Lung (tissue), 11 donors: ENCODE measurements at regions not wholly inside any gene's neighbourhood (a gene's known extent, or its start where the extent isn't known, plus 50 kb on each side); places are given as distances from the start of the nearest gene placed in this dataset.

Source experiments
- ATAC-seq: fragments of 200-7000 bp; cut with Tn5 transposase; one replicate; pipeline ENCODE4 v1.9.1; 2020; ENCODE audit warnings: moderate number of reproducible peaks; ENCODE audit not compliant: insufficient read depth, low FRiP score
- DNase-seq, 3 donors: peaks; one replicate each; pipeline ENCODE4 v3.0.0-alpha.2; 2013 to 2017
- H3K27ac ChIP-seq, 2 donors: one replicate each; pipeline ENCODE4 v1.5.1; 2013; ENCODE audit warnings: mild to moderate bottlenecking in 2 of 2, moderate library complexity in 2 of 2, control low read depth in 1 of 2, inconsistent platforms in 1 of 2, low read depth in 1 of 2, low read length in 1 of 2
- H3K27me3 ChIP-seq, 3 donors: one replicate each; pipeline ENCODE4 v1.5.1; 2013; ENCODE audit warnings: low read length in 2 of 3; ENCODE audit not compliant: control insufficient read depth in 3 of 3, insufficient read depth in 3 of 3
- H3K36me3 ChIP-seq, 4 donors: one replicate each; pipeline ENCODE4 v1.5.1; 2013; ENCODE audit warnings: low read length in 4 of 4, mild to moderate bottlenecking in 1 of 4, moderate library complexity in 1 of 4; ENCODE audit not compliant: control insufficient read depth in 4 of 4, insufficient read depth in 4 of 4
- H3K4me1 ChIP-seq, 5 donors: one replicate each; pipeline ENCODE4 v1.5.1; 2013; ENCODE audit warnings: low read length in 5 of 5, mild to moderate bottlenecking in 2 of 5, moderate library complexity in 1 of 5; ENCODE audit not compliant: control insufficient read depth in 5 of 5, insufficient read depth in 5 of 5
- H3K4me3 ChIP-seq: one replicate; pipeline ENCODE4 v1.5.1; 2013; ENCODE audit warnings: mild to moderate bottlenecking, control low read depth, moderate library complexity
- H3K9ac ChIP-seq, 2 donors: one replicate each; pipeline ENCODE4 v1.5.1; 2013; ENCODE audit warnings: low read length in 2 of 2, control low read depth in 1 of 2; ENCODE audit not compliant: insufficient read depth in 1 of 2
- H3K9me3 ChIP-seq, 4 donors: one replicate each; pipeline ENCODE4 v1.5.1; 2013; ENCODE audit warnings: low read length in 3 of 4, mild to moderate bottlenecking in 1 of 4, moderate library complexity in 1 of 4; ENCODE audit not compliant: control insufficient read depth in 4 of 4, insufficient read depth in 3 of 4
- WGBS, 2 donors: extraction: QIAGEN DNeasy Blood & Tissue Kit; methylation state at CpG; one replicate each; pipeline ENCODE4 v1.1.7; 2013; 5-methylcytosine and 5-hydroxymethylcytosine counted together
- TF ChIP-seq, protein P1 (sequence below): IDR thresholded peaks from 2 replicates; pipeline ENCODE4 v1.5.1; 2012; ENCODE audit warnings: mild to moderate bottlenecking; ENCODE audit errors: control extremely low read depth, extremely low read depth
- donor health status: control.
- donor health status: control.
- donor health status: Bipolar disorder and iron deficiency.
- donor health status: healthy.
- donor health status: DM: yes; HTN: yes; CAD: no.

DNA sequence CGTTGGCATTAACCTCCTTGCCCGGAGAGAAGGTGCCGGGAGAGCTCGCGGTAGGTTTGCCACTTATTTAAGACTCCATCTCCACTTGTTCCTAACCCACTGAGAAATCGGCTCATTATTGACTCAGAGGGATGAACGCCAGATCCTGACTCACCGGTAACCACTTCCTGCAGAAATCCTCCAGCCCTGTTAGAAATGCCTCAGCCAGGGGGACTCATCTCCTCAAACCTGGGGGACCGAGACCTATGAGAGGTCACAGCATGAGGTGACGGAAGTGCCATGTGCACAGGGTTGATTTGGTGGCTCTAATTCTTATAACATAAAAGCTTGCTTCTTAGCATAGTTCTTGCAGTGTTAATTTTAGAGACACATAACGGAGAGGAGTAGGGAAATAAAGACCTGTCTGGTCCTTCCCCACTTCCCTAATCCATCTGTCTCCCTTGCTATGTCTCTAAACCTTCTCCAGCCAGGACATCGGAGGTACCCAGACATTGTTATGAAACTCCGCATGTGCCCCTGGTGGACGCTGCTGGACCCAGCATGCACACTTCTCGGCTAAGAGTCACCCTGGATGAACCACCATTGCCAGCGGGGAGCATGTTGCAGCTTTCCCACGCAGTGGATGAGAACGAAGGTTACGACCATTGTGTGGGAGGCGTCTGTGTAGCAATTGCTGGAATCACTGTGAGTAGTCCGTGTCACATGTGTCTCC lies 158.9 kb downstream of the EFNB2 start:
- Histone ChIP-seq H3K36me3 (no peaks in the 10 kb centered on the region), H3K27ac (no peak overlapping the region), H3K4me3 (no peak overlapping the region), H3K9me3 (no peaks in the 10 kb centered on the region), H3K4me1 (peaks cover 0 to 35% (median 5%) of the 10 kb centered on the region in 5 donors), H3K9ac (no peak overlapping the region), H3K27me3 (no peaks in the 10 kb centered on the region)
- ATAC-seq (peak; percentile 50), DNase-seq (no peak)
- TF ChIP-seq, protein P1, sequence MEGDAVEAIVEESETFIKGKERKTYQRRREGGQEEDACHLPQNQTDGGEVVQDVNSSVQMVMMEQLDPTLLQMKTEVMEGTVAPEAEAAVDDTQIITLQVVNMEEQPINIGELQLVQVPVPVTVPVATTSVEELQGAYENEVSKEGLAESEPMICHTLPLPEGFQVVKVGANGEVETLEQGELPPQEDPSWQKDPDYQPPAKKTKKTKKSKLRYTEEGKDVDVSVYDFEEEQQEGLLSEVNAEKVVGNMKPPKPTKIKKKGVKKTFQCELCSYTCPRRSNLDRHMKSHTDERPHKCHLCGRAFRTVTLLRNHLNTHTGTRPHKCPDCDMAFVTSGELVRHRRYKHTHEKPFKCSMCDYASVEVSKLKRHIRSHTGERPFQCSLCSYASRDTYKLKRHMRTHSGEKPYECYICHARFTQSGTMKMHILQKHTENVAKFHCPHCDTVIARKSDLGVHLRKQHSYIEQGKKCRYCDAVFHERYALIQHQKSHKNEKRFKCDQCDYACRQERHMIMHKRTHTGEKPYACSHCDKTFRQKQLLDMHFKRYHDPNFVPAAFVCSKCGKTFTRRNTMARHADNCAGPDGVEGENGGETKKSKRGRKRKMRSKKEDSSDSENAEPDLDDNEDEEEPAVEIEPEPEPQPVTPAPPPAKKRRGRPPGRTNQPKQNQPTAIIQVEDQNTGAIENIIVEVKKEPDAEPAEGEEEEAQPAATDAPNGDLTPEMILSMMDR, result no peak
- 74 to 75% methylated on average over 21 of the region's 21 CpGs for WGBS, 2 donors

DNA sequence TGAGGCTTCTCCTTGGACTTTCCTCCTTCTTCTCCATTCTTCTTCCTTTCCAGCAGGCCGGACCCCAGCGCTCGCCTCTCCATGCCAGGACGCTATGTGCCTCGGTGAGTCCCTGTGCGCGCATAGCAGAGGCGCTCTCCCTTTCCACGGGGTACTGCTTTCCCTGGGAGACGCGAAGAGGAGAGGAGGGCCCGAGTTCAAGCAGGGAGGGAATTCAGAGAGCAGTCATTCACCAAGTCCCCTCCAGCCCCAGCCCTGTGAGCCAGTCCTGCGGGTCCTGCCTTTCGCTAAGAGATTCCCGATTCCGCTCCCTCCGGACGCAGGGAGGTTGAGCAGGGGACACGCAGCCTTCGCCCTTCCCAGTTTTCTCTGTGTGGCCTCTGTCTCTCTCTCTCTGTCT lies 160.4 kb downstream of the EFNB2 start:
- Histone ChIP-seq H3K4me3 (no peak overlapping the region), H3K9me3 (no peaks in the 10 kb centered on the region), H3K36me3 (no peaks in the 10 kb centered on the region), H3K4me1 (peaks cover 0 to 27% (median 5%) of the 10 kb centered on the region in 5 donors), H3K9ac (no peak overlapping the region), H3K27ac (no peak overlapping the region), H3K27me3 (no peaks in the 10 kb centered on the region)
- TF ChIP-seq, protein P1, result no peak
- no peak for ATAC-seq
- DNase-seq, result no peak
- WGBS, 2 donors, result 94 to 97% methylated on average over 20 of the region's 20 CpGs

GRCh38 chr13:106374631-106375030 lies 160.8 kb downstream of the EFNB2 start:
- no peak for DNase-seq
- no peak for ATAC-seq

More at GRCh38 chr13:106374631-106375030, 160.8 kb downstream of the EFNB2 start:
- no peak overlapping the region for H3K4me3 ChIP-seq
- no peaks in the 10 kb centered on the region for H3K9me3 ChIP-seq
- TF ChIP-seq, protein P1, result no peak
- H3K27me3 ChIP-seq, result no peaks in the 10 kb centered on the region
- no peak overlapping the region for H3K27ac ChIP-seq
- peaks cover 0 to 27% (median 5%) of the 10 kb centered on the region in 5 donors for H3K4me1 ChIP-seq
- H3K36me3 ChIP-seq, result no peaks in the 10 kb centered on the region
- WGBS, 2 donors, result 92 to 96% methylated on average over 10 of the region's 10 CpGs
- H3K9ac ChIP-seq, result no peak overlapping the region
